ENCODE measurements at regions not wholly inside any gene's neighbourhood (a gene's known extent, or its start where the extent isn't known, plus 50 kb on each side); places are given as distances from the start of the nearest gene placed in this dataset.

DNA sequence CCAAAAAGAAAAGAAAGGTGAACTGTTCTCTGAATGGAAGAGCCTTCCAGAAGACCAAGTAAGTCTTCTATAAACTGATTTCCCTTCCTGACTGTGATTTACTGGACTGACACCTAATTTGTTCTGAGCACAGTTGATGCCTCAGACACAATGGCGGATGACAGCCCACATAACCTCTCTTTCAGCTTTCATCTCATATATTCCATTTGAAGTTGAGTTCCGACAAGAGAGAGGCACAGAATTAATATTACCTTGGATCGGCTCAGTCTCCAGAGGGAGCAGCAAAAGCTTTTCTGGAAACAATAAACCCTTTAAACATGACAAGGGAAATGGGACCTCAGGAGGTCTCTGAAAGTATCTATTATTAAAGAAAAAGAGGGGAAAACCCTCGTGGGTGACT lies 638.7 kb upstream of the SETBP1 start:
- H3K9me1 ChIP-seq (ENCODE audit: control insufficient read depth, extremely low read depth, insufficient read depth, low read length) = no peaks in the 10 kb centered on the region
- no peaks in the 10 kb centered on the region for H3K4me1 ChIP-seq (ENCODE audit: control insufficient read depth, extremely low read depth, insufficient read depth, low read length)
- no peaks in the 10 kb centered on the region for H3K9me3 ChIP-seq (ENCODE audit: control insufficient read depth, low read depth, low read length)
- H3K36me3 ChIP-seq (ENCODE audit: control insufficient read depth in 2 of 2, extremely low read depth in 1 of 2, insufficient read depth in 2 of 2, low read length in 2 of 2) = no peaks in the 10 kb centered on the region
- no peak for DNase-seq (ENCODE audit: low read depth, low spot score)
- no peak overlapping the region for H3K4me2 ChIP-seq (ENCODE audit: control insufficient read depth, extremely low read depth, insufficient read depth, low read depth, low read length)
- no peak overlapping the region for H3K9ac ChIP-seq (ENCODE audit: control insufficient read depth, extremely low read depth, insufficient read depth, low read length)
- no peak overlapping the region for H3K27ac ChIP-seq (ENCODE audit: control insufficient read depth, insufficient read depth, low read length)
- H4K20me1 ChIP-seq (ENCODE audit: control insufficient read depth, extremely low read depth, insufficient read depth, low read length) = no peaks in the 10 kb centered on the region
- H3K79me2 ChIP-seq (ENCODE audit: control insufficient read depth, insufficient read depth, low read length) = no peaks in the 10 kb centered on the region
- dilution Hi-C loops (cut with MboI; ENCODE audit: extremely low pct_ligation_motif_present, low sequenced_read_pairs) = no loop called here
- no peaks in the 10 kb centered on the region for H3K27me3 ChIP-seq (ENCODE audit: control insufficient read depth, extremely low read depth, insufficient read depth, low read length)
- FAIRE-seq = no peak
- no peak for TF ChIP-seq EZH2 (IDR thresholded peaks at IDR 0.05; ENCODE audit: low read length)
- TF ChIP-seq, protein P1, sequence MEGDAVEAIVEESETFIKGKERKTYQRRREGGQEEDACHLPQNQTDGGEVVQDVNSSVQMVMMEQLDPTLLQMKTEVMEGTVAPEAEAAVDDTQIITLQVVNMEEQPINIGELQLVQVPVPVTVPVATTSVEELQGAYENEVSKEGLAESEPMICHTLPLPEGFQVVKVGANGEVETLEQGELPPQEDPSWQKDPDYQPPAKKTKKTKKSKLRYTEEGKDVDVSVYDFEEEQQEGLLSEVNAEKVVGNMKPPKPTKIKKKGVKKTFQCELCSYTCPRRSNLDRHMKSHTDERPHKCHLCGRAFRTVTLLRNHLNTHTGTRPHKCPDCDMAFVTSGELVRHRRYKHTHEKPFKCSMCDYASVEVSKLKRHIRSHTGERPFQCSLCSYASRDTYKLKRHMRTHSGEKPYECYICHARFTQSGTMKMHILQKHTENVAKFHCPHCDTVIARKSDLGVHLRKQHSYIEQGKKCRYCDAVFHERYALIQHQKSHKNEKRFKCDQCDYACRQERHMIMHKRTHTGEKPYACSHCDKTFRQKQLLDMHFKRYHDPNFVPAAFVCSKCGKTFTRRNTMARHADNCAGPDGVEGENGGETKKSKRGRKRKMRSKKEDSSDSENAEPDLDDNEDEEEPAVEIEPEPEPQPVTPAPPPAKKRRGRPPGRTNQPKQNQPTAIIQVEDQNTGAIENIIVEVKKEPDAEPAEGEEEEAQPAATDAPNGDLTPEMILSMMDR (optimal IDR thresholded peaks at IDR 0.05 in 1 of 3, IDR thresholded peaks at IDR 0.05 in 1 of 3, conservative IDR thresholded peaks at IDR 0.05 in 1 of 3; ENCODE audit: extremely low read depth in 1 of 3, insufficient read depth in 2 of 3, low read length in 3 of 3) = no peak
- H3K4me3 ChIP-seq (ENCODE audit: control insufficient read depth in 2 of 3, extremely low read depth in 1 of 3, insufficient read depth in 2 of 3, low read depth in 1 of 3, low read length in 3 of 3) = no peak overlapping the region
- no peak overlapping the region for H2AFZ ChIP-seq (ENCODE audit: control insufficient read depth, low read length)

DNA sequence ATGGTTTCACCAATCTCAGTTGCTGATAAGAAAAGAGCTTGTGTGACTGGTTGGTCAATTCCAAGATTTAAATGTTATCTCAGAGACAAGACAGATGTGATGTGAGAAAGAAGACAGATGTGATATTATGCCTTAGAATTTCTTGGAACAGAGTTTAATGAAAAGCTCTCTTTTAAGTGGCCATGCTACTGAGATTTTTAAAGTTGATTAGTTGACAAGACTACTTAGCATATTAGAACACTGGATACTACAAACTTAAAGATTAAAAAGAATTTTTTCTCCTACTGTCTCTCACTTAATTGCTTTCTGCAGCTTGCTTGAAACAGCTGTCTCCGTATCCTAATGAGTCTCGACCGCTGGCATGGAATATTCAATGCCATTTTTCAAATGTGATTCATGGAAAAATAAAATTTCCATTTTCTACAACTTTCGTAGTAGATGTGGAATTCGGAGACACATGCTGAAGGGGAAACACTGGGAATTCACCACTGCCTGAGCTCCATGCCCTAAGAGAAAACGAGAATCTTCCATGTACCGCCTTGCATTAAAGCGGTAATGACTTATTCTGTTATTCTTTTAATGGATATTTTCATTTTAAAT lies 634.2 kb upstream of the SETBP1 start:
- no peak for TF ChIP-seq EZH2 (IDR thresholded peaks at IDR 0.05; ENCODE audit: low read length)
- Histone ChIP-seq H3K9me3 (ENCODE audit: control insufficient read depth, low read depth, low read length) (no peaks in the 10 kb centered on the region), H3K9me1 (ENCODE audit: control insufficient read depth, extremely low read depth, insufficient read depth, low read length) (no peaks in the 10 kb centered on the region), H4K20me1 (ENCODE audit: control insufficient read depth, extremely low read depth, insufficient read depth, low read length) (no peaks in the 10 kb centered on the region), H3K4me3 (ENCODE audit: control insufficient read depth in 2 of 3, extremely low read depth in 1 of 3, insufficient read depth in 2 of 3, low read depth in 1 of 3, low read length in 3 of 3) (no peak overlapping the region), H3K4me2 (ENCODE audit: control insufficient read depth, extremely low read depth, insufficient read depth, low read depth, low read length) (no peak overlapping the region), H3K79me2 (ENCODE audit: control insufficient read depth, insufficient read depth, low read length) (no peaks in the 10 kb centered on the region), H3K36me3 (ENCODE audit: control insufficient read depth in 2 of 2, extremely low read depth in 1 of 2, insufficient read depth in 2 of 2, low read length in 2 of 2) (no peaks in the 10 kb centered on the region), H3K27ac (ENCODE audit: control insufficient read depth, insufficient read depth, low read length) (no peak overlapping the region), H3K9ac (ENCODE audit: control insufficient read depth, extremely low read depth, insufficient read depth, low read length) (no peak overlapping the region), H3K4me1 (ENCODE audit: control insufficient read depth, extremely low read depth, insufficient read depth, low read length) (no peaks in the 10 kb centered on the region), H3K27me3 (ENCODE audit: control insufficient read depth, extremely low read depth, insufficient read depth, low read length) (no peaks in the 10 kb centered on the region), H2AFZ (ENCODE audit: control insufficient read depth, low read length) (no peak overlapping the region)
- no peak for FAIRE-seq
- dilution Hi-C loops (cut with MboI; ENCODE audit: extremely low pct_ligation_motif_present, low sequenced_read_pairs) = no loop called here
- DNase-seq (ENCODE audit: low read depth, low spot score) = no peak

DNA sequence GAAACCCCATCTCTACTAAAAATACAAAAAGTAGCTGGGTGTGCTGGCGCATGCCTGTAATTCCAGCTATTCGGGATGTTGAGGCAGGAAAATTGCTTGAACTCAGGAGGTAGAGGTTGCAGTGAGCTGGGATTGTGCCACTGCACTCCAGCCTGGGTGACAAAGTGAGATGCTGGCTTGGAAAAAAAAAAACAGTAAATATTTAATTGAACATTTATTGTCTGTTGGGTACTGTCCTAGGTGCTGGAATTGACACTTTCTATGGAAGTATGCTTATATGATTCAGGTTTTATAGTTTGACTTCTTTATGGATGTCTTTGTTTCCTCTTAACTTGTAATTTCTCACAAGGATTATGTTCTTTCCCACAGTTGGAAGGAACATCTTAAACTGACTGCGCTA lies 633.1 kb upstream of the SETBP1 start:
- Histone ChIP-seq H3K27ac (ENCODE audit: control insufficient read depth, insufficient read depth, low read length) (no peak overlapping the region), H3K79me2 (ENCODE audit: control insufficient read depth, insufficient read depth, low read length) (no peaks in the 10 kb centered on the region), H3K36me3 (ENCODE audit: control insufficient read depth in 2 of 2, extremely low read depth in 1 of 2, insufficient read depth in 2 of 2, low read length in 2 of 2) (no peaks in the 10 kb centered on the region), H4K20me1 (ENCODE audit: control insufficient read depth, extremely low read depth, insufficient read depth, low read length) (no peaks in the 10 kb centered on the region), H3K4me3 (ENCODE audit: control insufficient read depth in 2 of 3, extremely low read depth in 1 of 3, insufficient read depth in 2 of 3, low read depth in 1 of 3, low read length in 3 of 3) (no peak overlapping the region), H3K9me3 (ENCODE audit: control insufficient read depth, low read depth, low read length) (no peaks in the 10 kb centered on the region), H3K9ac (ENCODE audit: control insufficient read depth, extremely low read depth, insufficient read depth, low read length) (no peak overlapping the region), H3K9me1 (ENCODE audit: control insufficient read depth, extremely low read depth, insufficient read depth, low read length) (no peaks in the 10 kb centered on the region), H3K4me2 (ENCODE audit: control insufficient read depth, extremely low read depth, insufficient read depth, low read depth, low read length) (no peak overlapping the region), H2AFZ (ENCODE audit: control insufficient read depth, low read length) (no peak overlapping the region), H3K4me1 (ENCODE audit: control insufficient read depth, extremely low read depth, insufficient read depth, low read length) (no peaks in the 10 kb centered on the region), H3K27me3 (ENCODE audit: control insufficient read depth, extremely low read depth, insufficient read depth, low read length) (no peaks in the 10 kb centered on the region)
- TF ChIP-seq EZH2 (IDR thresholded peaks at IDR 0.05; ENCODE audit: low read length) = no peak
- dilution Hi-C loops (cut with MboI; ENCODE audit: extremely low pct_ligation_motif_present, low sequenced_read_pairs) = no loop called here
- DNase-seq (ENCODE audit: low read depth, low spot score) = no peak
- FAIRE-seq = no peak

Measured in keratinocyte (primary cell).